ENCODE measurements at regions not wholly inside any gene's neighbourhood (a gene's known extent, or its start where the extent isn't known, plus 50 kb on each side); places are given as distances from the start of the nearest gene placed in this dataset.
"Not testable (repeated sequence)": the region's sequence is repeated elsewhere in the genome, so short reads cannot be mapped to it uniquely, and the experiment has no call there.

DNA sequence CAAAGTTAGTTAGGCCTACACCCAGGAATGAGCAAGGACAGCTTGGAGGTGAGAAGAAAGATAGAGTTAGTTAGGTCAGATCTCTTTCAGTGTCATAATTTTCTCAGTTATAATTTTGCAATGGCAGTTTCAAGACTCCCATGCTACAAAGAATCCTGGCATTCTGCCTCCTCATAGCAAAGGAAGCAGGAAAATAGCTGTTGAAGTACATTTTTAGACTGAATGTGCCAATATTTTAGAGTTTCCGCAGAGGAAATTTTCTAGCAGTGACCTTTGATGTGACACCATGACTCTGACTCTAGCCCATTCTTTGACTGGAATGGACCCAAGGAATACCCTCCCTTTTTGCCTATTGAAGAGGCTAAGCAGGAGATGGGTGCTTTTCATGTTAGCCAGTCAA lies 371.7 kb downstream of the PIK3C3 start:
- DNase-seq (ENCODE audit: low read depth in 2 of 2), result no peak

DNA sequence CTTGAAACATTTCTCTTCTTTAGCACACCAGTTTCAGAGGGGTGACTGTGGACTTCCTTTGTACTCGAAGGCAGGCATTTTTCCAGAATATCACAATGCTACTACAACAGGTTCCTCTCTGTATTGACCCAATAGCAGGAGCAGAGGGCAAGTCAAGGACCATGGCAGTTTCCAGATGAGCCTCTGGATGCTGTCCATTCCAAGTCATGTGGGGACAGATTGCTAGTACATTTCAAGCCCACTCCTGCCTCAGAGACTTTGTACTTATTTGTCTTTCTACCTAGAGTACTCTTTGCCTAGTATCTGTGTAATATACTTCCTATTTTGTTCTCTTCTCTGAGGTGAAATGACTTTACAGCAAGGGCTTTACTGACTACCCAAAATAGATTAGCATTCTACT lies 373.9 kb downstream of the PIK3C3 start:
- no peak for DNase-seq (ENCODE audit: low read depth in 2 of 2)

DNA sequence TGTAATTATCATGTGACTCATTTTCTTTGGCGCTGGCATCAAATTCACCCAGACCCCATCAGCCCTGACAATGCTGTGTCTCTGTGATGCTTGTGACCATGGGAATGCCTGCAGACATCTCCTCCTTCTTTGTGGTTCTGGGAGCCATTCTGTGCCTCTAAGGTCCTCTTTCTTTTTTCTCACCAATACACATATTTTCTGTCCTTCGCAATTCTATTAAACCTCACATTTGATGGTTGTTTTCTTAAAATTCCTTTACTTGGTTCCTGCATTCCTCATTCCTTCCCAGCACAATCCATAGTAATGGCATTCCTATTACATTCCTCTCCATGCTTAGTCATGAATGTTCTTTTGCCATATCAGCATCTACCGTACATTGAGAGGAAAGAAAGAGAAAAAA lies 375.3 kb downstream of the PIK3C3 start:
- DNase-seq (ENCODE audit: low read depth in 2 of 2), result no peak

- no peak for DNase-seq (ENCODE audit: low read depth in 2 of 2)
Measured at GRCh38 chr18:42333558-42333957, 378.5 kb downstream of the PIK3C3 start.

- DNase-seq (ENCODE audit: low read depth in 2 of 2), result no peak
Measured at GRCh38 chr18:42334931-42335330, 379.9 kb downstream of the PIK3C3 start.

DNA sequence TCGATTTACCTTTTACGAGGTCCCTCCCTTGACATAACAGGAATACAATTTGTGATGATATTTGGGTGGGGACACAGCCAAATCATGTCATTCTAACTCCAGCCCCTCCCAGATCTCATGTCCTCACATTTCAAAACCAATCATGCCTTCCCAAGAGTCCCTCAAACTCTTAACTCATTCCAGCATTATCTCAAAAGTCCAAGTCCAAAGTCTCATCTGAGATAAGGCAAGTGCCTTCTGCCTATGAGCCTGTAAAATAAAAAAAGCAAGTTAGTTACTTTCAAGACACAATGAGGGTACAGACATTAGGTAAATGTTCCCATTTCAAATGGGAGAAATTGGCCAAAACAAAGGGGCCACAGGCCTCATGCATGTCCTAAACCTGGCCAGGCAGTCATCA lies 381.1 kb downstream of the PIK3C3 start:
- DNase-seq (ENCODE audit: low read depth in 2 of 2), result no peak

GRCh38 chr18:42337337-42337736 lies 382.3 kb downstream of the PIK3C3 start:
- DNase-seq (ENCODE audit: low read depth in 2 of 2), result not testable (repeated sequence)

GRCh38 chr18:42338683-42339082 lies 383.6 kb downstream of the PIK3C3 start:
- no peak for DNase-seq (ENCODE audit: low read depth in 2 of 2)

GRCh38 chr18:42339372-42339771 lies 384.3 kb downstream of the PIK3C3 start:
- no peak for DNase-seq (ENCODE audit: low read depth in 2 of 2)

- no peak for DNase-seq (ENCODE audit: low read depth in 2 of 2)
Measured at GRCh38 chr18:42340423-42341009, 385.5 kb downstream of the PIK3C3 start.

GRCh38 chr18:42341423-42341822 lies 386.4 kb downstream of the PIK3C3 start:
- no peak for DNase-seq (ENCODE audit: low read depth in 2 of 2)

- DNase-seq (ENCODE audit: low read depth in 2 of 2), result no peak
Measured at GRCh38 chr18:42348722-42349121, 393.7 kb downstream of the PIK3C3 start.

- DNase-seq (ENCODE audit: low read depth in 2 of 2), result no peak
Measured at GRCh38 chr18:42351455-42351854, 396.4 kb downstream of the PIK3C3 start.

DNA sequence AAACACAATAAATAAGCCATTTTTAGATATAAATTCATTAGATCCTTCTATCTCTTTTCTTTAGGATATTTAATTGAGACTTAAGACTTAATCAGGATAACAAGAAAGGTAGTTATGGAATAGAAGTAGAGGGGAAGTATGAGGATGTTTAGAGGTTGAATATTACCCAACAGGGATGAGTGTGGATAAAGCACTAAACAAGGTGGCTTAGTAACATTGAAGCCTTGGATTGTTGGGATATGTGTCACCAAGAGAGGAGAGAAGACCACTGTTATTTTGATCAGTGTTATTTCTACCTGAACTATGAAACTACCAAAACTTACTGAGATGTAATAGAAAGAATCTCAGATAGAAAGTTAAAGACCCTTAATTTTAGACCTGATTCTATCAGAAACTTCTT lies 405.7 kb downstream of the PIK3C3 start:
- no peak for DNase-seq (ENCODE audit: low read depth in 2 of 2)

DNA sequence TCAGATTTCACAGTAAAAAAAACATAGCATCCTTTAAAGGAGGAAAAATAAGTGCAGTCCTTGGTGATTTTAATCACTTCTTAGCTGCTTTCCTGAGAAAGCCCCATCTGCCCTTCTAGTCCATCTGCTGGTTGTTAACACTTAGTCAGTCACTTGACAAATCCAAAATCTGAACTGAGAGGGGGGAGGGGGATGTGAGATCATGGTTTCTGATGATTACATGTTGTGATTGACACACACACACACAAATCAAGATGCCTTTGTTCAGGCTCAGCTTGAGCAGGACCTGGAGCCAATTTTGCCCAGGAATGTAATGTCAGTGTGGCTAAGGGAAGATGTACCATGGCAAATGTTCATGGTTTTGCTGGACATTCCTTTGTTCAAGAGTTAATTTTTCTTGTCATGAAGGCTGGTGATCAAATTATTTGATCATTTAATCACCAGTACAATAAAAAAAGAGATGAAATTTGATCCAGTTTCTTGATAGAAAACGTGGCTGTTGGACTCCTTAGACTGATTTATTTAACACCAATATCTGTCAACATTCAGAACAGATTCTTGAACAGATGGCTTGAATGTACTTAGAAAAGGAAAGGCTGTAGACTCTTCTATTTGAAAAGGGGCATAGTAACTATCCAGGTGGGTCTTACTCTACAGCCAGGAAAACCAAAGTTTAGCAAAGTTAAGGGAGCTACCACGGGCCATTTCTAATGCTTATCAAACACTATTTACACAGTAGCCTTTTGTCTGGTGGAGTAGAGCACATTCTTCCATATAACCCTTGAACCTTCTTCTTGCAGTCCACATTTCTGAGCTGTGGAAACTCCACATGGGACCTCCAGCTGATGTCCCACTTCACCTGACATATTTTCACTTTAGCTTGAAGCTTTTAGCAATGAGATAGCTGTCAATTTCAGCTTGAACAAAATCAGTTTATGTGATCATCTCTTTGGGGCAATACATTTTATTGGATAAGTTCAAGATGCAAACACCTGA lies 408.7 kb downstream of the PIK3C3 start:
- no peak for DNase-seq (ENCODE audit: low read depth in 2 of 2)

- DNase-seq (ENCODE audit: low read depth in 2 of 2), result no peak
Measured at GRCh38 chr18:42364766-42365165, 409.7 kb downstream of the PIK3C3 start.

DNA sequence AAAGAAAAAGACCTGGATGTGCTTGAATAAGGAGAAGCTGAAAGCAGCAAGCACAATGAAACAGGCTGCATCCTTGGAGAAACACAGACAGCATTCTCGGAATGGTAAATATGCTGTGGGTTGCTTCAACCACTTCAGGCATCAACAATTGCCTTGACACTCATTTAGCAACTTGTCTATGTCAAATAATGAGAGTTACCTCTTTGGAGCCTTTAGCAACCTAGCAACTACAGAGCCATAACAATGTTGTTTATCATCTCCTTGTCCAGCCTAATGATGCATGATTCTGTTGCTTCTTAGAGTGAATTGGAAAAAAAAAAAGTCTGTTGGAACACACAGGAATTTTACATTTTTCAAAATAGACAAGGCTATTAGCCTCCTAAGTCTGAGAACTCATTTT lies 410.6 kb downstream of the PIK3C3 start:
- DNase-seq (ENCODE audit: low read depth in 2 of 2), result no peak

DNA sequence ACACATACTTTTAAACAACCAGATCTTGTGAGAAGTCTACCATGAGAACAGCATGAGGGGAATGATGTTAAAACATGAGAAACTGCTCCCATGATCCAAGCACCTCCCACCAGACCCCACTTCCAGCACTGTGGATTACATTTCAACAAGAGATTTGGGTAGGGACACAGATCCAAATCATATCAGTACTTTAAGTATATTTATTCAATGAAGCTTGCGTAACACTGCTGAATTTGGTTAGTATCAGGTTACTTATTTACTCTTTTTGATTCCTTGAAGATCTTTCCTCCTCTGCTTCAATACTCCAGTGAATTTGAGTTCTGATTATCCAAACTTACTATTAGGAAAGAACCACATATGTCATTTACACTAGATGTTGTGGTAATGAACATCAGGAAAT lies 418.6 kb downstream of the PIK3C3 start:
- no peak for DNase-seq (ENCODE audit: low read depth in 2 of 2)

- DNase-seq (ENCODE audit: low read depth in 2 of 2), result no peak
Measured at GRCh38 chr18:42374961-42375360, 419.9 kb downstream of the PIK3C3 start.

GRCh38 chr18:42378854-42379253 lies 423.8 kb downstream of the PIK3C3 start:
- not testable (repeated sequence) for DNase-seq (ENCODE audit: low read depth in 2 of 2)

GRCh38 chr18:42381236-42381635 lies 426.2 kb downstream of the PIK3C3 start:
- DNase-seq (ENCODE audit: low read depth in 2 of 2), result not testable (repeated sequence)

- DNase-seq (ENCODE audit: low read depth in 2 of 2), result no peak
Measured at GRCh38 chr18:42392416-42392815, 437.4 kb downstream of the PIK3C3 start.

- DNase-seq (ENCODE audit: low read depth in 2 of 2), result no peak
Measured at GRCh38 chr18:42392926-42393325, 437.9 kb downstream of the PIK3C3 start.

Measured in stimulated activated CD8-positive, alpha-beta memory T cell treated with anti-CD3 and anti-CD28 coated beads, Interleukin-2, amount 100 ng/mL, for 1 hour (primary cell).